Stimulated activated CD8-positive, alpha-beta memory T cell treated with anti-CD3 and anti-CD28 coated beads, Interleukin-15, amount 100 ng/mL, for 48 hours (primary cell): ENCODE measurements at regions not wholly inside any gene's neighbourhood (a gene's known extent, or its start where the extent isn't known, plus 50 kb on each side); places are given as distances from the start of the nearest gene placed in this dataset.
"Not testable (repeated sequence)": the region's sequence is repeated elsewhere in the genome, so short reads cannot be mapped to it uniquely, and the experiment has no call there.

Source experiments
- DNase-seq, 2 donors: peaks; one replicate each; pipeline ENCODE4 v3.0.0-alpha.2; 2020; ENCODE audit warnings: low read depth in 2 of 2

GRCh38 chr1:220942278-220942677 lies 63.0 kb downstream of the HLX start:
- DNase-seq, result no peak

DNA sequence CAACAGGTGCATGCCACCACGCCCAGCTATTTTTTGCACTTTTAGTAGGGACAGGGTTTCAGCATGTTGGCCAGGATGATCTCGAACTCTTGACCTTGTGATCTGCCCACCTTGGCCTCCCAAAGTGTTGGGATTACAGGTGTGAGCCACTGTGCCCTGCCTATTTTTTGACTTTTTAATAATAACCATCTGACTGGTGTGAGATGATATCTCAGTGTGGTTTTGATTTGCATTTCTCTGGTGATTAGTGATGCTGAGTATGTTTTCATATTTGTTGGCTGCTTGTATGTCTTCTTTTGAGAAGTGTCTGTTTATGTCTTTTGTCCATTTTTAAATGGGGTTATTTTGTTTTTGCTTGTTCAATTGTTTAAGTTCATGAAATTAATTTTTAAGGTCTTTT lies 63.7 kb downstream of the HLX start:
- DNase-seq, result not testable (repeated sequence)

- DNase-seq, result no peak
Measured at GRCh38 chr1:220943319-220943996, 64.2 kb downstream of the HLX start.

- no peak for DNase-seq
Measured at GRCh38 chr1:220950576-220950975, 71.3 kb downstream of the HLX start.

DNA sequence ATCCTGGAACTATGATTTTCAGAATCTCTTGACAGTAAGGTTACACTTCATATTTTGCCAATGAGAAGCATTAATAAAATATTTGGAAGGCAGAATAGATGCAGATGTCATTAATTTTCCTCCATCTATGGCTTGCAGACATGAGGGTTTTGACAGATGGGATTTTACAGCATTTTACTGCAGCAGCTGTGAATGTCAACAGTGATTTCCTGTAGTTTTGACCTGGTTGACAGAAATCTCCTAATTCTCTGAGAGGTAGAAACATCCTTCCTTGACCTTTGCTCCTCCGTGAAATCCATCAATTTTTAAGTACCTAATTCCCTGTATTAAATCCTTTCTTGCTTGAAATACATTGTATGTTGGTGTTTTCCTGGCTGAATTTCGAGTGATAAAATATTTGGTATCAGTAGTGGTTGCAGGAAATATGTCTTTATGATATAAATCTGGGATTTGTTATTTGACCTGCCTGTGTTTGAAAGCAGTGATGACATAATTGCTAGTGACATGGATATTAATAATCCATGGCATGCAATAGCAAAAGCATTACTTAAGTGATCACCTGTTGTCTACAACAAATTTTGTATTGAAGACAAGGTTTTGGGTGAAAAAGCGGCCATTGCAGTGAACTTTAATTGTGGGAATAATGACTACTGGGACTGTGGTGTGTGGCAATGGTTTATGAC lies 73.9 kb downstream of the HLX start:
- no peak for DNase-seq

DNA sequence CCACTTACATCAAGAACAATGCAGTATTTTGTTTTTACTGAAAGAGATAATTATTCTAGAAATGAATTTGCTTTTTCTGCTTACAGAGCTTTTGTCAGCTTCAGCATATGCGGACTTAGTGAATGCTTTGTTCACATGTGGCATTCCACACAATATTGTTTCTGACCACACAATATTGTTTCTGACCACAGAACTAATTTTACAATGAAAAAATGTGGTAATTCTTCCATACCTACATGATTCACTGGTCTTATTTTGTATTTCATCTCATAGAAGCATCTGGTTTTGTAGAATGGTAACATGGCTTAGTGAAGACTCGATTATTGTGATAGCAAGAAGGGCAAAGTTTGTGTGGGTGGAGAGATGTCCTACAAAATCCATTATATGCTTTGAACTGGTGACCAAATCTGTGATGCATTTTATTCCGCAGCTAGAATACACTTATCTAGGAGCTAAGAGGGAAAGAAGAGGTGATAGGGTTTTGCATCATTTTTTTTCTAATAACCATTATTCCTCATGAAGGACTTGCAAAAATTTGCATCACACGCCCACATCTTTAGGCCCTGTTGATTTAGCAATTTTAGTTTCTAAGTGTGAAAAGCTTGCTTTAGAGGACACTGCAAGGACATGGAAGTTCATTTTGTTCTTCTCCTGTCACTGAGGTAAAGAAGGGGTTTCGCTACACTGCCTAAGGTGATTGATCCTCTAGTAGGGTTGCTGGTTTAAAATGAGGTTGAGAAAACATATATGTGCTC lies 75.3 kb downstream of the HLX start:
- DNase-seq, result no peak

- no peak for DNase-seq
Measured at GRCh38 chr1:220955116-220955515, 75.9 kb downstream of the HLX start.

- DNase-seq, result no peak
Measured at GRCh38 chr1:220956501-220957232, 77.4 kb downstream of the HLX start.

GRCh38 chr1:220957233-220957605 lies 78.0 kb downstream of the HLX start:
- no peak for DNase-seq

DNA sequence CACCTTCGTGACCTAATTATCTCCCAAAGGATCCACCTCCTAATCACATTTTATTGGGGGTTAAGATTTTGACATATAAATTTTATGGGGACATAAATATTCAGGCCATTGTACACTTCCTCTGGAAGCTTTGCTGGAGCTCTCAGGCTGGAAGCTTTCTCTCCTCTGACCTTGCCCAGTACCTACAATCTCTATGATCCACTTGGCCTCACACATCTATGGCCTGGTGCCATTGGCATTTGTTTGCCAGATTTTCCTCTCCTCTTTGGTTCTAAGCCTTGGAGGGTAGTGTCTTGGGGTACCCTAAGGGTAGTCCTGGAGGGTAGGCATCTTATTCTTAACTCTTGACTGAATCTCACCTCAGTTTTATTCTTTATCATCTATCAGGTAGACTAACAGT lies 79.0 kb downstream of the HLX start:
- no peak for DNase-seq

DNA sequence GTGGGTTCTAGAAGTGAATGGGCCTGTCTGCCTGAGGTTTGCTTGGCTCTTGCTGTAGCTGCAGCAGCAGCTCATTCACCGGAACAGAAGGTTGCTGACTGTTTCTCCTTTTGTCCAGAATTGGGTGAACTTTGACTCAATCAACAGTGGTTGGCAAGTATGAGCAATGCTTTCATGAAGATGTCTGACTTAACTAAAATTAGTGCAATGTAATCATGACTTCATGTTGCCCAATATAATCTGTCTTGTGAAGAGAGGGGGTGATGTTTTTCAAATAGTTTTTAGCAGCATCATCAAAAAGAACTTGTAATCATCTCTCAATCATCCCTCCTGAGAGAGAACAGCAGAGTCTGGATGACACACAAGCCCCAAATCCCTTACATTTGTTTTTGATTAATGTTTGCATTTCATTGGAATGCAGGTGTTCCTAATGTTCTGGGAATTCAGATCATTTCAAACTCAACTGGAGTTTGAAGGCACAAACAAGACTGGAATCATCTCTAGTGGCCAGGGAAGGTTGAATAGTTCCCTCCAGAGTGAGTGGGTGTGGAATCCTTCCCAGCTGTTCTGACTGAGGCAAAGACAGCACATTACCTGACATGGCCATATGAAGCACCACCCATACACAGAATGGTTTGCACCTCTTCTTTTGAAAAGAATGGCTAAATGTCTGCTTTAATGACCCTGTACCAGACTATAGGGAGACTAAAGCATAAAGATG lies 82.9 kb downstream of the HLX start:
- DNase-seq, result no peak

GRCh38 chr1:220966041-220966440 lies 86.8 kb downstream of the HLX start:
- DNase-seq, result no peak

- no peak for DNase-seq
Measured at GRCh38 chr1:220966473-220966872, 87.2 kb downstream of the HLX start.

DNA sequence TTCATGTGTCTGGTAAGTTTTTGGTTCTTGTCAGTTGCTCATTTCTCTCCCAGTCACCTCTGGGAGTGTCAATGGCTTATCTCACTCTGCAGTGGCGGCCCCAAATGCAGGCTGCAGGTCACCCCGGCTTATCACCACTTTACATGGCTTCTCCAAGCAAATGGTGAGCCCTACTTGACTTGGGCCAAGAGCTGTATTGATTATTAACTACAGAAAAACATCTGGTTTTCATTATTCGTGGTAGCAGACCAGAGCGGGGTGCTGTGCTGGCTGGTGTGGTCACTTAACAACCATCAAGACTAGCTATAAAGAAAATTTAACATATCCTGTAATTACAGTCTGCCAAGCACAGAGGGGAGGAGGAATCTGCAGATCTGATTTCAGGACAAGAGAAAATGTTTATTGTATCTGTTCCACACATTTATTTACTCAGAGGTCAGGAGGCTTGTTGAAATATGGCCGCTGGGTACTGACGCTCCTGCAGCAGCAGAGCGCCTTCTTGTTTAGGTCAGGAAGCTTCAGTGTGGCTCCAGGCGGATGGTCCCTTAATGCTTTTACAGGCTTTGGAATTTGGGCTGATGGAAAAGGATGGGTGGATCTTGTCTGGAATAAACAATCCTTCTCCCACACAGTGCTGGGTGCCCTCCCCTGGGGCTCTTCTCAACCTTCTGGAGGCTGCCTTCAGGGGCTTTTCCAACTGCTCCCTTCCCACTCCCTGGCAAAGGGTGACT lies 87.8 kb downstream of the HLX start:
- no peak for DNase-seq

- no peak for DNase-seq
Measured at GRCh38 chr1:220967911-220968310, 88.7 kb downstream of the HLX start.

GRCh38 chr1:220969281-220969680 lies 90.0 kb downstream of the HLX start:
- DNase-seq, result not testable (repeated sequence)

DNA sequence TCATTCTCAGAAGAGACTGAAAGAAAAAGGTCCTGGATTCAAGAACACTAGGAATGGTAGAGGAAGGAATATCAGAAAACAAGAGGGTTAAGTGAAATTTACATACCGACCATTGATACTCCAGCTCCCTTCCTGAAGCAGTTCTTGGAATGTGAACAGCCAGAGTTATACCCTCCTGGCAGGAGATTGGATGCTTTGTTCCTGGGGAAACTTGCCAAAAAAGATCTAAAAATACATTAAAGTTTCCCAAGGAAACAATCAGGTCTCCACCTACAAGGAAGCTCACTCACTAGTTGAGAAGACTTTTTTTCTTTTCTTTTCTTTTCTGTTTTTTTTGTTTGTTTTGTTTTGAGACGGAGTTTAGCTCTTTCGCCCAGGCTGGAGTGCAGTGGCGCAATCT lies 91.1 kb downstream of the HLX start:
- DNase-seq, result no peak

DNA sequence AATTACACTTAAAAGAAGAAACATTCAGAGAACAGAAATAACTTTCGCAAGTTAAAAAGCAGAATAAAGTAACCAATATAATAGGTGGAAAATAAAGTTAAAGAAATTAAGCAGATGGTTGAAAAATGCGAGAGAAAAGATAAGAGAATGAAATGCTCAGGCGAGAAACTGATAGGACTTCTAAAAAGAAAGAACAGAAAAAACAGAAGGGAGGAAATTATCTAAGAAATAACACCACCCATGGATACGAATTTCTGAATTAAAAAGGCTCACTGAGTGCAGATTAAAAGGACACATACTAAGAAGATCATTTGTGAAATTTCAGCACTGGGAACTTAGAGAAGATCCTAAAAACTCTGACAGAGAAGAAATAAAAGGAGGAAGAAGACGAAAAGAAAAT lies 92.0 kb downstream of the HLX start:
- DNase-seq, result no peak

DNA sequence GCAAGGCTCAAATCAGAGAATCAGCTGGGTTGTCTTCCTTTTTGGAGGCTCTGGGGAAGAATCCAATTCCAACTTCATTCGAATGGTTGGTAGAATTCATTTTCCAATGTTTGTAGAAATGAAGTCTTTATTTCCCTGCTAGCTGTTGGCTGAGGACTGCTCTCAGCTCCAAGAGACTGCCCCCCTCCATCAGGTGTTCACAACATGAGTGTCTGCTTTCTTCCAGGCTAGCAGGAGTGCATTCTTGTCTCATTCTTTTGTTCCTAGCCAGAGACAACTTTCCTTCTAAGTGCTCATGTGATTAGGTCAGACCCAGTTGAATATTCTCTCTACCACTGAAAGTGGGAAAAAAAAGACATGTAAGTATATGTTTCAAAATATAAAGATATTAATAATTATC lies 95.2 kb downstream of the HLX start:
- DNase-seq, result no peak

- no peak for DNase-seq
Measured at GRCh38 chr1:220976390-220976789, 97.1 kb downstream of the HLX start.

GRCh38 chr1:220979371-220979770 lies 100.1 kb downstream of the HLX start:
- no peak for DNase-seq
